ENCODE measurements at regions not wholly inside any gene's neighbourhood (a gene's known extent, or its start where the extent isn't known, plus 50 kb on each side); places are given as distances from the start of the nearest gene placed in this dataset.
"Not testable (repeated sequence)": the region's sequence is repeated elsewhere in the genome, so short reads cannot be mapped to it uniquely, and the experiment has no call there.

GRCh38 chr2:51920509-51920908 is 888.6 kb upstream of the NRXN1 start:
- H3K27me3 ChIP-seq: no peaks in the 10 kb centered on the region
- no peak overlapping the region for H3K27ac ChIP-seq
- no peak for DNase-seq (ENCODE audit: low spot score in 2 of 2)
- no peaks in the 10 kb centered on the region for H3K4me1 ChIP-seq
- H3K36me3 ChIP-seq: no peaks in the 10 kb centered on the region
- WGBS: 87% methylated on average over 6 of the region's 6 CpGs
- H3K9me3 ChIP-seq: no peaks in the 10 kb centered on the region
- TF ChIP-seq POLR2A (IDR thresholded peaks at IDR 0.05): no peak
- TF ChIP-seq, protein P1, sequence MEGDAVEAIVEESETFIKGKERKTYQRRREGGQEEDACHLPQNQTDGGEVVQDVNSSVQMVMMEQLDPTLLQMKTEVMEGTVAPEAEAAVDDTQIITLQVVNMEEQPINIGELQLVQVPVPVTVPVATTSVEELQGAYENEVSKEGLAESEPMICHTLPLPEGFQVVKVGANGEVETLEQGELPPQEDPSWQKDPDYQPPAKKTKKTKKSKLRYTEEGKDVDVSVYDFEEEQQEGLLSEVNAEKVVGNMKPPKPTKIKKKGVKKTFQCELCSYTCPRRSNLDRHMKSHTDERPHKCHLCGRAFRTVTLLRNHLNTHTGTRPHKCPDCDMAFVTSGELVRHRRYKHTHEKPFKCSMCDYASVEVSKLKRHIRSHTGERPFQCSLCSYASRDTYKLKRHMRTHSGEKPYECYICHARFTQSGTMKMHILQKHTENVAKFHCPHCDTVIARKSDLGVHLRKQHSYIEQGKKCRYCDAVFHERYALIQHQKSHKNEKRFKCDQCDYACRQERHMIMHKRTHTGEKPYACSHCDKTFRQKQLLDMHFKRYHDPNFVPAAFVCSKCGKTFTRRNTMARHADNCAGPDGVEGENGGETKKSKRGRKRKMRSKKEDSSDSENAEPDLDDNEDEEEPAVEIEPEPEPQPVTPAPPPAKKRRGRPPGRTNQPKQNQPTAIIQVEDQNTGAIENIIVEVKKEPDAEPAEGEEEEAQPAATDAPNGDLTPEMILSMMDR (IDR thresholded peaks at IDR 0.05): no peak
- TF ChIP-seq EP300 (IDR thresholded peaks at IDR 0.05): no peak
- no peak for TF ChIP-seq POLR2AphosphoS5 (IDR thresholded peaks at IDR 0.05)
- no peak overlapping the region for H3K4me3 ChIP-seq

DNA sequence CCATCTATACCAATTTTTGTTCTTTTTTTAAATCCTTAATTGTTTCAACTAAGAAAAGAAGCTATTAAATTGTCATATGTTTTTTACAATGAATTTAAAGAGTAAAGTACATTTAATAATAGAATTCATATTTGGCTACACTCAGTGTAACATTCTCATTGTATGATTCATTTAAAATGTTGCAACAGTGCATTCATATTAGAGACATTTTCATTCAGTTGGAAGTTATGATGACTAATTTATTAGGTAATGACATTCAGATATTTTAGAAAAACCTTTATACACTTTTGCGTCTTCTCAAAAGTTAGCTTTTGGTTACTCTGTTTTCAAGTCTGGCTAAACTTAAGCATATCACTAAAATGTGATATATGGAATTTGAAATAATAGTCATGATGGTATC is 887.5 kb upstream of the NRXN1 start:
- no peak for TF ChIP-seq EP300 (IDR thresholded peaks at IDR 0.05)
- TF ChIP-seq POLR2AphosphoS5 (IDR thresholded peaks at IDR 0.05): no peak
- no peak for TF ChIP-seq POLR2A (IDR thresholded peaks at IDR 0.05)
- TF ChIP-seq, protein P1 (IDR thresholded peaks at IDR 0.05): no peak
- Histone ChIP-seq H3K27ac (no peak overlapping the region), H3K27me3 (no peaks in the 10 kb centered on the region), H3K4me3 (no peak overlapping the region), H3K4me1 (no peaks in the 10 kb centered on the region), H3K36me3 (no peaks in the 10 kb centered on the region), H3K9me3 (no peaks in the 10 kb centered on the region)
- DNase-seq (ENCODE audit: low spot score in 2 of 2): no peak
- WGBS: 58% methylated on average over 1 of the region's 1 CpG

DNA sequence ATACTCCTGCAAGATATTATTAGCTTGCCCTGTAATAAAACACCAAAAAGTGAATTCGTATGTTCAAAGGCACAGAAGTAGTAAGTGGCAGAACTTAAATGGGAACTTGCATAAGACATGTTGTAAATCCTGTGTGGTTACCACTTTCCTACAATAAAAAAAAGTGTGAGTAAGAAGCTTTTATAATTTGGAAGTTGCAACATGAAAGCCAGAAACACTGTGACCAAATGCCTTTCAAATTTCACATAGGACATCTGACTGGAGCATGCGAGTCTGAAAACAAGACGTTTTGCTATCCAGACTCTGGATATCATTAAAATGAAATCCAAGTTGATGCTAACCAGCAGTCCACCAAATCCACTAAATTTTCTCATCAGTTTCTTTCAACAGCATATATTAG is 886.2 kb upstream of the NRXN1 start:
- no peak overlapping the region for H3K27ac ChIP-seq
- H3K4me3 ChIP-seq: no peak overlapping the region
- no peaks in the 10 kb centered on the region for H3K4me1 ChIP-seq
- 46% methylated on average over 3 of the region's 3 CpGs for WGBS
- H3K36me3 ChIP-seq: no peaks in the 10 kb centered on the region
- no peak for DNase-seq (ENCODE audit: low spot score in 2 of 2)
- peaks cover 1% of the 10 kb centered on the region for H3K9me3 ChIP-seq
- TF ChIP-seq, protein P1 (IDR thresholded peaks at IDR 0.05): no peak
- no peaks in the 10 kb centered on the region for H3K27me3 ChIP-seq

DNA sequence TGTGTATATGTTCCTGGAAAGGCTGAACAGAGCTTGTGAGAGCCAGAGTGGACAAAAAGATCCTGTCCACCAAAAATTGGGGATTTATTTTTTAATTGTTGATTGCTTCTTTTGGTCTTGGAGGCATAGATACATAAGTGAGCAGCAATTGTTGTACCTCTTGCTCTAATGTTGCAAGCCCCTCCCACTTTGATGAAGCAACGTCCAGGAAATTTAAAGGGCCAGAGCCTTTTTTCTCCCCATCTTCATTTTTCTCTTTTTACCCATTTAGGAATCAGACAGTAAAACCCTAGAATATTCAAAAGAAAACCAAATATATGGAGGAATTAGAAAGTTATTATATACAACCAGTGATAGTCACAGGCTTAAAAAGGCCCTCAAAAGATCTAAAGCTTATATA is 871.8 kb upstream of the NRXN1 start:
- Histone ChIP-seq H3K4me3 (no peak overlapping the region), H3K9me3 (no peaks in the 10 kb centered on the region), H3K4me1 (no peaks in the 10 kb centered on the region), H3K36me3 (no peaks in the 10 kb centered on the region), H3K27me3 (no peaks in the 10 kb centered on the region), H3K27ac (no peak overlapping the region)
- 34% methylated on average over 1 of the region's 1 CpG for WGBS
- DNase-seq (ENCODE audit: low spot score in 2 of 2): no peak
- TF ChIP-seq EP300 (IDR thresholded peaks at IDR 0.05) (no peak), POLR2A (IDR thresholded peaks at IDR 0.05) (no peak), POLR2AphosphoS5 (IDR thresholded peaks at IDR 0.05) (no peak)
- TF ChIP-seq, protein P1 (IDR thresholded peaks at IDR 0.05): no peak

- Histone ChIP-seq H3K9me3 (no peaks in the 10 kb centered on the region), H3K4me3 (no peak overlapping the region), H3K4me1 (no peaks in the 10 kb centered on the region), H3K27me3 (no peaks in the 10 kb centered on the region), H3K27ac (no peak overlapping the region), H3K36me3 (no peaks in the 10 kb centered on the region)
- TF ChIP-seq POLR2A (IDR thresholded peaks at IDR 0.05) (no peak), EP300 (IDR thresholded peaks at IDR 0.05) (no peak), POLR2AphosphoS5 (IDR thresholded peaks at IDR 0.05) (no peak)
- TF ChIP-seq, protein P1 (IDR thresholded peaks at IDR 0.05): no peak
- no peak for DNase-seq (ENCODE audit: low spot score in 2 of 2)
These were observed 867.7 kb upstream of the NRXN1 start for GRCh38 chr2:51899643-51900042.

GRCh38 chr2:51894584-51894983 is 862.7 kb upstream of the NRXN1 start:
- not testable (repeated sequence) for H3K4me3 ChIP-seq; DNase-seq (ENCODE audit: low spot score in 2 of 2); H3K36me3 ChIP-seq; H3K27ac ChIP-seq; H3K9me3 ChIP-seq; H3K4me1 ChIP-seq; H3K27me3 ChIP-seq
- WGBS: 79% methylated on average over 3 of the region's 3 CpGs

All from suprapubic skin (tissue), 4 donors.